ENCODE measurements at regions not wholly inside any gene's neighbourhood (a gene's known extent, or its start where the extent isn't known, plus 50 kb on each side); places are given as distances from the start of the nearest gene placed in this dataset.
"Not testable (repeated sequence)": the region's sequence is repeated elsewhere in the genome, so short reads cannot be mapped to it uniquely, and the experiment has no call there.

DNA sequence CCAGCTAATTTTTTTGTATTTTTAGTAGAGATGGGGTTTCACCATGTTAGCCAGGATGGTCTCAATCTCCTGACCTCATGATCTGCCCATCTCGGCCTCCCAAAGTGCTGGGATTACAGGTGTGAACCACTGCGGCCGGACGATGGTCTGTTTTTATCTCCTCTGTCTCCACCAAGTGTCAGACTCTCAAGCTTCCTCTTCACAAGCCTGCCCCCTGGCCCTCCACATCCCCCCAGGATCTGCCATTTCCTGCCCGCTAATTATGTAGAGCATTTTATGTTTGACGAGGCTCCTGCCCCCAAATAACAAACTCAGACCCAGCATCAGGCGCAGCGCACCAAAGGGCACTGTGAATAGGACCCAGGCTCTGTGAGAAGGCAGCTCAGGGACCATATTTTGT is 101.8 kb upstream of the PCBD1 start:
- DNase-seq = not testable (repeated sequence)

GRCh38 chr10:70990681-70991080 is 102.3 kb upstream of the PCBD1 start:
- DNase-seq = no peak

DNA sequence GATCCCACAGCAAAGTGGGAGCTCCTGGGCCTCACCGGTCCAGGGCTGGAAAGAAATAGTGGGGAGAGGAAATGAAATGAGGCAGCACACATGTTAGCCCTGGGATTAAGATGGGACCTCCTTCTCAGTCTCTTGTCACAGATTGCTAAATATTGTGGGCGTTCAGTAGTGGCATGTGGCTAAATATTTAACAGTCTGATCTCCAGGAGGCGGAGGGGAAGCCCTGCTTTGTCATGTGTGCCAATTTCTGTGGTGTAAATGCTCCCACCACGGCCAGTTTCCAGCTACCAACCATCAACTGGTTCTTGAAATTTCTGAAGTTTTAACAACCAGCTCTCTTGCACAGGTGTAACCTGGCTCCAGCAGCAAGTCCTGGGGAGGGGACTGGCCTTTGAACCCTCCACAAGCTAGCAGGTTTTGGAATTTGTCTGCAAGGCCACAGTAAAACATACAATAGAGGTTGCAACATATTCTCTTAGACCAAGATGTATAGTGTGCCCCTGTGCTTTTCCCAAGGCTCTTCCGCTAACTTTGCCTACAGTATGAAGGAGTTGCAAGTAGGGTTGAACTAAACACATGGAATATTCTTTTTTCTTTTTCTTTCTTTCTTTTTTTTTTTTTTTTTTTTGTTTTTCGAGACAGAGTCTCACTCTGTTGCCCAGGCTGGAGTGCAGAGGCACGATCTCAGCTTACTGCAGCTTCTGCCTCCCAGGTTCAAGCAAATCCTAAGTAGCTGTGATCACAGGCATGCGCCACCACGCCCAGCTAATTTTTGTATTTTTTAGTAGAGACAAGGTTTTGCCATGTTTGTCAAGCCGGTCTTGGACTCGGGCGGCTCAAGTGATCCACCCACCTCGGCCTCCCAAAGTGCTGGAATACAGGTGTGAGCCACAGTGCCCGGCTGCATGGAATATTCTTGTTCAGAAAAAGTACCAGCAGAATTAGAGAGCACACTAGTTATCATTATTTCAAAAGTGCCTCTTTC is 103.1 kb upstream of the PCBD1 start:
- DNase-seq = no peak

- no peak for DNase-seq
Observed at GRCh38 chr10:70992436-70992835, 104.1 kb upstream of the PCBD1 start.

GRCh38 chr10:70993051-70993450 is 104.7 kb upstream of the PCBD1 start:
- no peak for DNase-seq

DNA sequence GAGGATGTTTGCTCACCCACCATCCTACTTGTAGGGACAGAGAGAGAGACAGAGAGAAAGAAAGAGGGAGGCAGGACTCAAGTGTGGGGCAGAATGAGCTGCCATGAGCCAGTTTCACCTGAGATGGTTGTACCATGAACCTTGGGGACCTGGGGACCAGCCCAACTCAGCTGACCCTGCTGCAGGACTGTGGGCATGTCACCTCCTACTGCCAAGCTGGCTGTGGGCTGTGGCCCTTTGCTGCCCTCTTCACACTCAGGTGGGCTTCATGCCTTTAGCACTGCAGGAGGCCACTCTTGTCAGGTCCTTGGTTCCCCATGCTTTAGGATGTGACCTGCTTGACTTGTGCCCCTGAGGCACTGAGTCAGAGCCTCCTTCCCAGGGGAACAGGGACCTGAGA is 108.2 kb upstream of the PCBD1 start:
- DNase-seq = no peak

DNA sequence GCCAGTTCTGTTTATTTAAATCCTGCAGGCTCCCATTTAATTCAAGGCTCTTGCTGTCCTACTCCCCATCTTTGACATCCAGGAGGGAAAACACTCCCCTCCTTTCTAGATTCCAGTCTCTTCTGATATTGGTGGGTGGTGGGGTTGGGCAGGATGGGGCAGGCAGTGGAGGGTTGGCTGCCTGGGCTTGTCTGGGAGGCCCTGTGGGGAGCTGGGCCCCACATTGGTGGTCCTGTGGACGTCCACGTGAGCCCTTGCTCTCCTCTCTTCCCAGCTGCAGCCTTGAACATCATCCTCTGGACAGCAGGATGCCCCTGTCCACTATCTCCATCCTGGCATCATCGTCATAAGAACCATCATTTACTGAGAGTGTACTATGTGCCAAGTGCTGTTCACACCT is 108.9 kb upstream of the PCBD1 start:
- no peak for DNase-seq

GRCh38 chr10:70998086-70998485 is 109.7 kb upstream of the PCBD1 start:
- no peak for DNase-seq

DNA sequence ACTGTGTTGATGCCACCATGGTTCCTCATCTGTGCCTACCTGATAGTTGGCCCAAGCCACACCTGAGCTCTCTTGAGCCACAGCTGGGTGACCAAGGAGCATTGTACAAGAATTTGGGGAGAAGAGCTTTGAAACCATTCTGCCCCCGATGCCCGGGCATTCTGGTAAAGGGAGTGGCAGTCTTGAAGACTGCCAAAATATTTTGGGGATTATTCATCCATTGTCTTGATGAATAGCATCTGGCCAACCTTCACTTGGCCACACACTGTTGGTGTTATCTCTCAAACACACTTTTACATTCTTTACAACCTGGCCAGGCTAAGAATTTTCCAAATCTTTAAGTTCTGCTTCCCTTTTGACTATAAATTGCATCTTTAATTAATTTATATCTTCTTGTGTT is 113.1 kb upstream of the PCBD1 start:
- no peak for DNase-seq

DNA sequence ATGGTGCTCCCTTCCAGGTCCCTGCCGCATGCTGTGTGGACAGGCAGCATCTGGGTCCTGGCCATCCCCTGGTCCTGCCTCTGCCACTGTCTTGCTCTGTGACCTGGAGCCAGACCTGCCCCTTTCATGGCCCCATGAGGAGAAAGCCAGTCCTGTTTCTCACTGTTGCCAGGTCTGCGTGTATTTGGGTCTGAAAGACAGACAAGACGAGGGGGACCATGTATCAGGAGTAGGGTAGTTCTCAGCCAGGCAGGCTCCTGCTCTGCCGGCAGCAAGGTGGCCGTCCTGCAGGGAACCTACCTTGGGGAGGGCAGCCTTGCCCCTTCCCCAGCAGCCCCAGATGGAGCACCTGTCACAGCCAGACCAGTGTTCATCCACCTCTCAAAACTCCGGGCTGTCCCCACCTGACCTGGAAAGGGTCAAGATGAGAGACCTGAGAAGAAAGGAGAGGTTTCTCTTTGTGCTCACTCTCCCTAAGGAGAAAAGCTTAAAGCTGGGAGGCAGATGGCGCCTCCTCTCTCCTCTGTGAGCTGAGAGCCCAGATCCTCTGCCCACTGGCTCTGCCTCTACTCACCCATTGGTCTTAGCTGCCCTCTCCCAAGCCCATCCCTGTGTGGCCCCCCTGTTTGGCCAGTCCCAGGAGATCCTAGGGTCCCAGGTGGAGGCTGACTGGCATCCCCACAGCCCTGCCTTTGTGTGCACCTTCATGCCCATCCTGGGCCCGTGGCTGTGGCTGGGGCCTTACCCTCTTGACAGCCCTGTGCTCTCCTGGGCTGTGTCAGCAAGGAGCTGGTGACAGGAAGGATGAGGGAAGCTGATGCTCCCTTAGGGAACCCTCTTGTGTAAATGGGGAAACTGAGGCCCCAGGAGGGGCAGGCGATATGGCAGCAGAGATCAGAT is 116.1 kb upstream of the PCBD1 start:
- DNase-seq = no peak

- peak; percentile 22 for DNase-seq
Observed at GRCh38 chr10:71005337-71006305, 117.3 kb upstream of the PCBD1 start.

DNA sequence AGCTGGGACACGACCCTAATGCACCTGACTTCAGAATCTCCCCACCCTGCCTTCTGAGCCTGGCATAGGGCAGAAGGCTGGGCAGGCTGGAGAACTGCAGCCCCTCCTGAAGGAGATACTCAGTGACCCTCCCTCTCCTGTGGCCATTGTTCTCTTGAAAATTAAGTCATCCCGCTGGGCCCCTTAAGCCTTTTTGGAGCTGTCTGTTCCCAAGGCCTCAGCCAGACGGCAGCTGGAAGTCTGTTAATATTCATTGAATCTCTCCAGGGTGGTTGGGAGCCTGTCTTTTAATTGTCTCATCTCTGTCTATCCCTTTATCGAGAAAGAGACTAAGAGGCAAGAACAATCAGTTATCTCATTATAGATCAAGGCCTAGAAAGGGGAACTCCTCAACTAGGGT is 118.1 kb upstream of the PCBD1 start:
- DNase-seq = no peak

GRCh38 chr10:71007516-71007915 is 119.2 kb upstream of the PCBD1 start:
- DNase-seq = no peak

DNA sequence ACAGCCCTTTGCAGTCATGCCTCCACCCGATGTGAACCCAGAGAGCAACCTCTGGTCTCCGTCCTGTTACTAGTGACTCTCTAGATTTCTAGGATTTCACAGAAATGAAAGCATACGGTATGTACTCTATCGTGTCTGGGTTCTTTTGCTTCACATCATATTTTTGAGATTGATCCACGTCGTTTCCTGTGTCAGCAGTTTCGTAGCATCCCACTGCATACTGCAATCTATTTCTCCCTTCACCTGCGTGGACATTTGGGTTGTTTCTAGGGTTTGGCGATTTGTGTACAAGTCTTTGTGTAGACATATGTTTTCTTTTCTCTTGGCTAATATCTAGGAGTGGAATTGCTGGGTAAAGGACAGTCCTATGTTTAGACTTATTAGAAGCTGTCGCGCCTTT is 119.8 kb upstream of the PCBD1 start:
- no peak for DNase-seq

DNA sequence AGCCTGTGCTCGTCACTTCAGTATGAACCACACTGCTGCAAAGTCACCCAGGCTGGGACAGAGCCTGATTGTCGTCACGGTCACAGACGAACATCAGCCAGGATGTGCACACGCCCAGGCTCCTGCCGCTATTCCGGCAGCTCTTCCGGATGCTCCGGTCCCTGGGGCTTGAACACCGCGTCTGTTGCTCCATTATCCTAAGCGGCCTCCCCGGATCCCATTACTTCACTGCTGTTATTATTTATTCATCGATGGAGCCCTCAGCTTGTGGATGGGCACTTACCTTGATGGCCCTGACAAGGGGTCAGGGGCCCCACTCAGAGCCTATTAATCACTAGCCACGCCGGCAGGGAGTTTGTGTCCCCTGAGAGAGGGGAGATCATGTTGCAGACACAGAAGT is 120.8 kb upstream of the PCBD1 start:
- DNase-seq = no peak

DNA sequence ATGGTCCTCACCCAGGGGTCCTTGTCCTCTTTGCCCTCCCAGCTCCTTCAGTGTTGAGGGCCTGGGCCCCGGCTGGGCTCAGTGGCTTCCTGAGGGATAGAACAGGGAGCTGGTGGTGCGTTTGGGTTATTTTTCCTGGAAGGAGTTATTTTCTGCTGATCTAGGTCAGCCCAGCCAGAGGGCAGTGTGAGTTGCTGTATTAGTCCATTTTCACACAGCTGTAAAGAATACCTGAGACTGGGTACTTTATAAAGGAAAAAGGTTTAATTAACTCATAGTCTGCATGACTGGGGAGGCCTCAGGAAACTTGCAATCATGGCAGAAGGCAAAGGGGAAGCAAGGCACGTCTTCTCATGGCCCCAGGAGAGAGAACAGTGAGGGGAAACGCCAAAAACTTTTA is 122.4 kb upstream of the PCBD1 start:
- no peak for DNase-seq

DNA sequence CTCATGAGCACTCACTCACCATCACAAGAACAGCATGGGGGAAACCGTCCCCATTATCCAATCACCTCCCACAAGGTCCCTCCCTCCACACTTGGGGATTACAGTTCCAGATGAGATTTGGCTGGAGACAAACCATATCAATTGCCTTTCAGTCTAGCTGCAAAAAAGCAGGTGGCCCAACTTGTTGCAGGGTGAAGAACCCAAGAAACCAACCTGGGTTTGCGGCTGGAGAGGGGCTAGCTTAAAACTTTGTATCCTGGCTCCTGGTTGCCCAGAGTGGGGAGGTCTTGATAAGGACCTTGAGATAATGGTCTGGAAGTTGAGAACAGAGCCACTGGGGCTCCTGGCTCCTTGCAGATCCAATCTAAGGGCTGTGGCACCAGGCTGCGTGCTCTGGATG is 122.8 kb upstream of the PCBD1 start:
- DNase-seq = no peak

- DNase-seq = no peak
Observed at GRCh38 chr10:71014021-71014805, 125.8 kb upstream of the PCBD1 start.

GRCh38 chr10:71015674-71016073 is 127.3 kb upstream of the PCBD1 start:
- DNase-seq = no peak

GRCh38 chr10:71020061-71020460 is 131.7 kb upstream of the PCBD1 start:
- not testable (repeated sequence) for DNase-seq

DNA sequence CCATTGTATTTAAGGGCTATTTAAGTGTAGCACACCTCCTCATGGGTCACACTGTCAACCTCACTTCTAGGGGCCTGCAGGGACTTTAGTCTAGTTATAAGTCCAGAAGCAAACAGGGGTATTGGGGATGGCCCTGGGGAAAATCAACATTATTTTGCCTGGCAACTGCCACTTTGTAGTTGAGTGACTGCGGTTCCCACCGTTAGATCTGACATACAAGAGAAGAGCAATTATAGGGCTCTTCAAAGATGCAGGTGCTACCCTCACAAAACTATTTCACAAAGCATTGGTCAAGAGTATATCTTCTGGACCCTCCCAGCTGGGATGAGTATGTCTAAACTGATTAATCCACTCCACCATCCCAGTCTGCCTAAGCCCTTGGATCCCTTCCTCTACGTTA is 133.0 kb upstream of the PCBD1 start:
- no peak for DNase-seq

All from tongue (tissue), 1 donor.